Heart right ventricle (tissue), 16 donors: ENCODE measurements at regions not wholly inside any gene's neighbourhood (a gene's known extent, or its start where the extent isn't known, plus 50 kb on each side); places are given as distances from the start of the nearest gene placed in this dataset.
"Not testable (repeated sequence)": the region's sequence is repeated elsewhere in the genome, so short reads cannot be mapped to it uniquely, and the experiment has no call there.

ENCODE experiments used
- ATAC-seq, 8 donors: fragments of 200-7000 bp; cut with Tn5 transposase; one replicate each; pipeline ENCODE4 v1.9.1; 2020; ENCODE audit warnings: mild to moderate bottlenecking in 8 of 8, moderate library complexity in 8 of 8, moderate number of reproducible peaks in 1 of 8
- DNase-seq, 2 donors: peaks; one replicate each; pipeline ENCODE4 v3.0.0-alpha.2; 2020
- H3K27ac ChIP-seq, 10 donors: fragments of 200-600 bp; sonication (generic) in 2 of 10; one replicate each; pipeline versions ENCODE4 v1.5.0 to v1.8.0; 2020 to 2022; ENCODE audit warnings: mild to moderate bottlenecking in 3 of 10
- H3K27me3 ChIP-seq, 7 donors: fragments of 200-600 bp; one replicate each; pipeline ENCODE4 v1.8.0; 2021 to 2022; ENCODE audit warnings: mild to moderate bottlenecking in 2 of 7
- H3K36me3 ChIP-seq, 9 donors: fragments of 200-600 bp; sonication (generic) in 1 of 9; one replicate each; pipeline versions ENCODE4 v1.5.0 to v1.8.0; 2020 to 2022; ENCODE audit warnings: mild to moderate bottlenecking in 2 of 9
- H3K4me1 ChIP-seq, 9 donors: fragments of 200-600 bp; sonication (generic) in 1 of 9; one replicate each; pipeline versions ENCODE4 v1.5.0 to v1.8.0; 2020 to 2022; ENCODE audit warnings: mild to moderate bottlenecking in 4 of 9
- H3K4me3 ChIP-seq, 10 donors: fragments of 200-600 bp; sonication (generic) in 2 of 10; one replicate each; pipeline versions ENCODE4 v1.5.0 to v1.8.0; 2020 to 2022; ENCODE audit warnings: mild to moderate bottlenecking in 7 of 10, moderate library complexity in 2 of 10
- H3K9me3 ChIP-seq, 11 donors: fragments of 200-600 bp in 10 of 11; sonication (generic) in 2 of 11; one replicate each; pipeline versions ENCODE4 v1.5.0 to v1.8.0; 2013 to 2022; ENCODE audit warnings: mild to moderate bottlenecking in 2 of 11, control low read depth in 1 of 11, moderate library complexity in 1 of 11
- CTCF ChIP-seq, 9 donors: fragments of 200-600 bp; sonication (generic) in 2 of 9; IDR thresholded peaks; one replicate each; pipeline versions ENCODE4 v1.5.0 to v1.8.0; 2021 to 2022; ENCODE audit warnings: antibody characterized with exemption in 9 of 9, mild to moderate bottlenecking in 5 of 9, moderate library complexity in 1 of 9
- WGBS, 2 donors: extraction: QIAGEN DNeasy Blood & Tissue Kit; methylation state at CpG; one replicate each; pipeline ENCODE4 v1.1.7; 2013; ENCODE audit warnings: inconsistent platforms in 1 of 2; 5-methylcytosine and 5-hydroxymethylcytosine counted together
- intact Hi-C, 10 donors: fragments of 100-400 bp; cut with DNase I; formaldehyde crosslinking; loops; one replicate each; pipeline versions ENCODE4 v1.11.1 to v1.14.2; 2022
- donor health status: Arrhythmogenic right ventricular cardiomyopathy.
- donor health status: ischemic (EF 13 %, LVEDD 7.1; RV severe dilation, severe dysfunction).
- donor health status: healthy with polysubstance abuse.
- donor health status: DM: no; HTN: yes; CAD: no.
- donor health status: DM: no; HTN: no; CAD: no.
- donor health status: ischemic (EF 25% LVEDD 6.9; RV normal size, moderate dysfunction).
- donor health status: ischemic (EF 25% LVEDD 5.7; RV mildly dilated, moderate dysfunction).
- donor health status: healthy.
- donor health status: DM: yes; HTN: yes; CAD: no.
- donor health status: Ischemic cardiomyopathy.
- donor health status: ischemic (EF 35%, LVEDD 5.7; RV mildly dilated, moderate dysfunction).
- donor health status: nonischemic (EF 11% LVEDD 7.7; RV severe dilation, severe dysfunction).
- donor health status: DM: yes; HTN: yes; CAD: no.
- donor health status: PGD.
- donor health status: ischemic (EF 29% LVEDD 5.4; RV normal size, mild dysfunction).
- donor health status: nonischemic (EF 23%, LVEDD 6.1; RV moderate dilation, normal function).

- ATAC-seq (no peak), DNase-seq (no peak)
- H3K9me3 ChIP-seq = peaks cover 0 to 7% (median 0%) of the 10 kb centered on the region in 11 donors
- no peaks in the 10 kb centered on the region for H3K4me1 ChIP-seq
- H3K4me3 ChIP-seq = no peak overlapping the region
- intact Hi-C loops = no loop called here
- WGBS, 2 donors = 75 to 83% methylated on average over 2 of the region's 2 CpGs
- H3K36me3 ChIP-seq = no peaks in the 10 kb centered on the region
- TF ChIP-seq CTCF (IDR thresholded peaks at IDR 0.05) = no peak
- H3K27ac ChIP-seq = no peak overlapping the region
- no peaks in the 10 kb centered on the region for H3K27me3 ChIP-seq
These were observed 259.3 kb downstream of the S1PR1 start for GRCh38 chr1:101496109-101496508.

GRCh38 chr1:101497881-101498559 is 261.2 kb downstream of the S1PR1 start:
- Histone ChIP-seq H3K27ac (no peak overlapping the region), H3K36me3 (no peaks in the 10 kb centered on the region), H3K9me3 (peaks cover 0 to 7% (median 0%) of the 10 kb centered on the region in 11 donors), H3K27me3 (no peaks in the 10 kb centered on the region), H3K4me1 (no peaks in the 10 kb centered on the region), H3K4me3 (no peak overlapping the region)
- intact Hi-C loops = no loop called here
- ATAC-seq (no peak), DNase-seq (no peak)
- WGBS, 2 donors = 43 to 86% methylated on average over 2 of the region's 2 CpGs
- no peak for TF ChIP-seq CTCF (IDR thresholded peaks at IDR 0.05)

GRCh38 chr1:101504106-101504505 is 267.3 kb downstream of the S1PR1 start:
- H3K36me3 ChIP-seq, DNase-seq, H3K27ac ChIP-seq, ATAC-seq, H3K9me3 ChIP-seq, intact Hi-C loops, H3K4me3 ChIP-seq, H3K27me3 ChIP-seq: not testable (repeated sequence)
- 72 to 75% methylated on average over 2 of the region's 2 CpGs for WGBS, 2 donors
- H3K4me1 ChIP-seq = peaks cover 0 to 18% (median 10%) of the 10 kb centered on the region in 9 donors

- ATAC-seq, H3K4me3 ChIP-seq, H3K9me3 ChIP-seq, H3K36me3 ChIP-seq, DNase-seq, intact Hi-C loops, H3K27me3 ChIP-seq, H3K27ac ChIP-seq: not testable (repeated sequence)
- WGBS, 2 donors = 79 to 92% methylated on average over 5 of the region's 5 CpGs
- H3K4me1 ChIP-seq = peaks cover 0 to 22% (median 10%) of the 10 kb centered on the region in 9 donors
These were observed 268.4 kb downstream of the S1PR1 start for GRCh38 chr1:101505240-101505639.

- peak; percentile 38 to 74 (median 66) for TF ChIP-seq CTCF (IDR thresholded peaks at IDR 0.05)
- WGBS, 2 donors = 0 to 81% methylated on average over 1 of the region's 1 CpG
- peak in 1 of 2 donors; percentile 19 for DNase-seq
- Histone ChIP-seq H3K27me3 (no peaks in the 10 kb centered on the region), H3K4me1 (peaks cover 0 to 22% (median 10%) of the 10 kb centered on the region in 9 donors), H3K27ac (no peak overlapping the region), H3K4me3 (no peak overlapping the region), H3K9me3 (no peaks in the 10 kb centered on the region), H3K36me3 (no peaks in the 10 kb centered on the region)
- intact Hi-C loops = no loop called here
- no peak for ATAC-seq
These were observed 269.8 kb downstream of the S1PR1 start for GRCh38 chr1:101506541-101507164.
